ENCODE measurements at regions not wholly inside any gene's neighbourhood (a gene's known extent, or its start where the extent isn't known, plus 50 kb on each side); places are given as distances from the start of the nearest gene placed in this dataset.
A peak's percentile ranks its signal among the peaks of the same experiment; 100 is the strongest.

DNA sequence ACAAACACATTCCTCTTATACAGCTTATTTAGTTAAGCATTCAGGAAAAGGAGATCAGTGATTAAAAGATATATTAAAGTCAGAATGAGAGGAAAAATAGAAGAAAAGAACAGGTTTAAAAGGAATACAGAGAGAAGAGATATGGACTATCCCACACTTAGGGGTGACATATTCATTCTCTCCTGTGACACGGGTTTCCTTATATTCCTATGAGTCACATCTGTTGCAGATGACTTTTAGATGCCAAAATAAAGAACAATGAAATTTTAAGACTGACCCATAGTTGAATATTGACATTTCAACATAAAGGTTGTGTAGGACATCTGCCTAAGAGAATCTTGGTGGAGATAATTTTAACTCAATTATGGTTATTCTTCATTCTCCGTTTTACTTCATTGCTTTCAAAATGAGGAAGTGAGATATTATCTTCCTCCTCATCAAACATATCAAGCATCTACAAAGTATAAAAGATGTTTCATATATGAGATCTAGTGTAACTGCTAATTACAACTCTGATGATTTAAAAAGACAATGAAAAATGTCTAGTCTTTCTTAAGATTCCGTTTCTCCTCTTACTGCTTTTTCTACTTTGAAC is 1336.7 kb upstream of the CITED2 start:
- Histone ChIP-seq H3K4me2 (ENCODE audit: insufficient read depth, low read length) (no peak overlapping the region), H3K36me3 (ENCODE audit: control insufficient read depth, insufficient read depth, low read length) (no peaks in the 10 kb centered on the region), H3K27me3 (ENCODE audit: control insufficient read depth in 2 of 2, insufficient read depth in 2 of 2, low read length in 2 of 2) (no peaks in the 10 kb centered on the region), H3K9me1 (ENCODE audit: control insufficient read depth, insufficient read depth, low read length) (no peaks in the 10 kb centered on the region), H3K4me3 (no peak overlapping the region), H2AFZ (ENCODE audit: low read depth, low read length) (no peak overlapping the region), H3K27ac (ENCODE audit: extremely low read depth, low read depth, low read length) (no peak overlapping the region), H4K20me1 (replicated peaks; ENCODE audit: control insufficient read depth, insufficient read depth, low read length) (no peaks in the 10 kb centered on the region), H3K9me3 (replicated peaks; ENCODE audit: control insufficient read depth, insufficient read depth, low read depth, low read length) (no peaks in the 10 kb centered on the region), H3K4me1 (replicated peaks in 1 of 2; ENCODE audit: control insufficient read depth in 2 of 2, insufficient read depth in 2 of 2, low read length in 2 of 2) (no peaks in the 10 kb centered on the region), H3K79me2 (ENCODE audit: control insufficient read depth, insufficient read depth, low read length) (no peaks in the 10 kb centered on the region), H3K9ac (ENCODE audit: insufficient read depth in 1 of 2, low read depth in 2 of 2, low read length in 2 of 2) (no peak overlapping the region)
- intact Hi-C loops (cut with micrococcal nuclease) (no loop called here), in situ Hi-C loops (cut with MboI) (no loop called here)
- FAIRE-seq: no peak
- BruUV-seq (replicated peaks): no TSS peak
- ATAC-seq: no peak; the same call in 2 of the 3 replicates
- no peak for DNase-seq (ENCODE audit: extremely low read depth in 1 of 4, low spot score in 3 of 4)
- CTCF ChIA-PET (ENCODE audit: low intra/inter-chr PET ratio): no interaction called here
- no peak for TF ChIP-seq ZNF75A (CRISPR knock-in tag; IDR thresholded peaks at IDR 0.05)
- TF ChIP-seq SPI1 (IDR thresholded peaks at IDR 0.05; ENCODE audit: borderline replicate concordance, low read depth, low read length): peak; percentile 54
- TF ChIP-seq RHOXF2B (CRISPR knock-in tag; conservative IDR thresholded peaks at IDR 0.05): no peak
- TF ChIP-seq MBD2 (IDR thresholded peaks at IDR 0.05; ENCODE audit: borderline replicate concordance, low read depth): no peak
- no peak for TF ChIP-seq GTF2A2 (tag; IDR thresholded peaks at IDR 0.05)
- POLR2A ChIA-PET: no interaction called here
- 5% methylated on average over 3 of the region's 3 CpGs for WGBS (ENCODE audit: insufficient coverage, low coverage, missing lambda C conversion rate)

DNA sequence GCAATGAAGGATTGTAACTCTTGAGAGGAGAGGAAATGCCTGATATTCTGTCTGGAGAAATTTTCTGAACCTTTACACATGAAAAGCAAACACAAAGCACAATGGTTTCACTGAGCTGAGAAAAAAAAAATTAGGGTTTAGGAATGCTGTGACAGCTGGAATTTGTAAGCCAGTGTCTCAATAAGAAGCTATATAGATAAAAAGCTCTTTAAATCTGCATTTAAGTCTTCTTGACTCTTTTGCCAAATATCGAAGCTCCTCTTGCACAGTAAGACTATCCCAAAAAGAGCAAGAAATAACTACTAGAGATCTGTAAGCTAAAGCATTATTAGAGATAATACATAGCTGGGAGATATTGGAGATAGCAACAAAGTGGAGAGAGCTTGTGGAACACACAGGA is 1334.0 kb upstream of the CITED2 start:
- Histone ChIP-seq H3K79me2 (ENCODE audit: control insufficient read depth, insufficient read depth, low read length) (no peaks in the 10 kb centered on the region), H3K4me1 (replicated peaks in 1 of 2; ENCODE audit: control insufficient read depth in 2 of 2, insufficient read depth in 2 of 2, low read length in 2 of 2) (no peaks in the 10 kb centered on the region), H3K27ac (ENCODE audit: extremely low read depth, low read depth, low read length) (no peak overlapping the region), H3K4me3 (no peak overlapping the region), H4K20me1 (replicated peaks; ENCODE audit: control insufficient read depth, insufficient read depth, low read length) (no peaks in the 10 kb centered on the region), H3K36me3 (ENCODE audit: control insufficient read depth, insufficient read depth, low read length) (no peaks in the 10 kb centered on the region), H3K9ac (ENCODE audit: insufficient read depth in 1 of 2, low read depth in 2 of 2, low read length in 2 of 2) (no peak overlapping the region), H3K9me3 (replicated peaks; ENCODE audit: control insufficient read depth, insufficient read depth, low read depth, low read length) (0 out of 2 replicates have a peak, but pooled peaks cover 1% of the 10 kb centered on the region), H2AFZ (ENCODE audit: low read depth, low read length) (no peak overlapping the region), H3K4me2 (ENCODE audit: insufficient read depth, low read length) (no peak overlapping the region), H3K9me1 (ENCODE audit: control insufficient read depth, insufficient read depth, low read length) (no peaks in the 10 kb centered on the region), H3K27me3 (ENCODE audit: control insufficient read depth in 2 of 2, insufficient read depth in 2 of 2, low read length in 2 of 2) (no peaks in the 10 kb centered on the region)
- ATAC-seq (no peak), DNase-seq (ENCODE audit: extremely low read depth in 1 of 4, low spot score in 3 of 4) (no peak), FAIRE-seq (no peak)
- no TSS peak for BruUV-seq (replicated peaks)
- in situ Hi-C loops (cut with MboI): no loop called here
- intact Hi-C loops (cut with micrococcal nuclease): no loop called here
- no peak for TF ChIP-seq HNRNPH1 (optimal IDR thresholded peaks at IDR 0.05; ENCODE audit: low read depth, low read length)
- no peak for TF ChIP-seq GATAD2A (IDR thresholded peaks at IDR 0.05)
- no peak for TF ChIP-seq SMARCA4 (IDR thresholded peaks at IDR 0.05)
- TF ChIP-seq ARID2 (IDR thresholded peaks at IDR 0.05): no peak
- TF ChIP-seq PTBP1 (IDR thresholded peaks at IDR 0.05; ENCODE audit: low read depth, low read length): no peak
- no peak for TF ChIP-seq CCNT2 (IDR thresholded peaks at IDR 0.05; ENCODE audit: borderline replicate concordance, extremely low read depth, insufficient read length, low read depth, low read length)
- no peak for TF ChIP-seq SMARCA5 (IDR thresholded peaks at IDR 0.05)
- no peak for TF ChIP-seq ZNF133 (CRISPR knock-in tag; IDR thresholded peaks at IDR 0.05)
- TF ChIP-seq, protein P1, sequence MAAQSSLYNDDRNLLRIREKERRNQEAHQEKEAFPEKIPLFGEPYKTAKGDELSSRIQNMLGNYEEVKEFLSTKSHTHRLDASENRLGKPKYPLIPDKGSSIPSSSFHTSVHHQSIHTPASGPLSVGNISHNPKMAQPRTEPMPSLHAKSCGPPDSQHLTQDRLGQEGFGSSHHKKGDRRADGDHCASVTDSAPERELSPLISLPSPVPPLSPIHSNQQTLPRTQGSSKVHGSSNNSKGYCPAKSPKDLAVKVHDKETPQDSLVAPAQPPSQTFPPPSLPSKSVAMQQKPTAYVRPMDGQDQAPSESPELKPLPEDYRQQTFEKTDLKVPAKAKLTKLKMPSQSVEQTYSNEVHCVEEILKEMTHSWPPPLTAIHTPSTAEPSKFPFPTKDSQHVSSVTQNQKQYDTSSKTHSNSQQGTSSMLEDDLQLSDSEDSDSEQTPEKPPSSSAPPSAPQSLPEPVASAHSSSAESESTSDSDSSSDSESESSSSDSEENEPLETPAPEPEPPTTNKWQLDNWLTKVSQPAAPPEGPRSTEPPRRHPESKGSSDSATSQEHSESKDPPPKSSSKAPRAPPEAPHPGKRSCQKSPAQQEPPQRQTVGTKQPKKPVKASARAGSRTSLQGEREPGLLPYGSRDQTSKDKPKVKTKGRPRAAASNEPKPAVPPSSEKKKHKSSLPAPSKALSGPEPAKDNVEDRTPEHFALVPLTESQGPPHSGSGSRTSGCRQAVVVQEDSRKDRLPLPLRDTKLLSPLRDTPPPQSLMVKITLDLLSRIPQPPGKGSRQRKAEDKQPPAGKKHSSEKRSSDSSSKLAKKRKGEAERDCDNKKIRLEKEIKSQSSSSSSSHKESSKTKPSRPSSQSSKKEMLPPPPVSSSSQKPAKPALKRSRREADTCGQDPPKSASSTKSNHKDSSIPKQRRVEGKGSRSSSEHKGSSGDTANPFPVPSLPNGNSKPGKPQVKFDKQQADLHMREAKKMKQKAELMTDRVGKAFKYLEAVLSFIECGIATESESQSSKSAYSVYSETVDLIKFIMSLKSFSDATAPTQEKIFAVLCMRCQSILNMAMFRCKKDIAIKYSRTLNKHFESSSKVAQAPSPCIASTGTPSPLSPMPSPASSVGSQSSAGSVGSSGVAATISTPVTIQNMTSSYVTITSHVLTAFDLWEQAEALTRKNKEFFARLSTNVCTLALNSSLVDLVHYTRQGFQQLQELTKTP (IDR thresholded peaks at IDR 0.05; ENCODE audit: low read depth in 1 of 2, partially characterized antibody in 2 of 2): no peak
- TF ChIP-seq SLC30A9 (CRISPR knock-in tag; IDR thresholded peaks at IDR 0.05): no peak
- TF ChIP-seq FUS (optimal IDR thresholded peaks at IDR 0.05; ENCODE audit: low read depth, low read length): no peak
- WGBS (ENCODE audit: insufficient coverage, low coverage, missing lambda C conversion rate): 4% methylated on average over 1 of the region's 1 CpG
- ChIA-PET CTCF (ENCODE audit: low intra/inter-chr PET ratio) (no interaction called here), POLR2A (interaction anchor here (0.6 to 1.0 kb wide), 2 partner anchors 10 to 1364 kb away, joined by 3 to 4 read pairs; no protein-coding TSS in a partner anchor)

Data from K562 (cell line).